ENCODE measurements at regions not wholly inside any gene's neighbourhood (a gene's known extent, or its start where the extent isn't known, plus 50 kb on each side); places are given as distances from the start of the nearest gene placed in this dataset.
"Not testable (repeated sequence)": the region's sequence is repeated elsewhere in the genome, so short reads cannot be mapped to it uniquely, and the experiment has no call there.

DNA sequence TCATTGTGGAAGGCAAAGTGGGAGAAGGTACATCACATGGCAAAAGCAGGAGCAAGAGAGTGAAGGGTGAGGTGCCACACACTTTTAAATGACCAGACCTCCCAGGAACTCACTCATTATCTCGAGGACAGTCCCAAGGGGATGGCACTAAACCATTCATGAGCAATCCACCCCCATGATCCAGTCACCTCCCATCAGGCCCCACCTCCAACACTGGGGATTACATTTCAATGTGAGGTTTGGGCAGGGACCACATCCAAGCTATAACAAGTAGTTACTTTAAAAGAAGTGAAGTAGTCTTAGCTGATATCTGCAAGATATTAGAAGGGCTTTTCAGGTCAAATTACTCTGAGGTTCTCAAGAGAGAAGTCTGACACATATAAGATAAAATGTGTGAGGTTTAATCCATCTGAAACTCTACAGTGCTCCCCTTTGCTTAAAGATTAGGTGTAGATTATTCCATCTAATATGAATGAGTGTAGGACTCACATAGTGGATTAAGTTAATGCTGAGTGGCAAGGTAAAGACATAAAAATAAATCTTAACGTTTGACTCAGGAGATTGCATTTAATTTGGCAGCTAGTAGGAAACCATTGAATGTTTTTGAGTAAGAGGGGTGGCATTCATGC is 130.8 kb downstream of the TMX1 start:
- Histone ChIP-seq H3K4me2 (ENCODE audit: low read length) (no peak overlapping the region), H3K27me3 (ENCODE audit: control insufficient read depth, insufficient read depth, low read length) (no peaks in the 10 kb centered on the region), H3K9ac (ENCODE audit: low read depth, low read length) (no peak overlapping the region), H3K9me3 (replicated peaks; ENCODE audit: low read length) (no peaks in the 10 kb centered on the region), H3K4me1 (ENCODE audit: control insufficient read depth, insufficient read depth, low read length) (peaks cover 43% of the 10 kb centered on the region), H3K4me3 (ENCODE audit: low read length) (no peak overlapping the region), H3K36me3 (ENCODE audit: insufficient read depth, low read length) (no peaks in the 10 kb centered on the region)

DNA sequence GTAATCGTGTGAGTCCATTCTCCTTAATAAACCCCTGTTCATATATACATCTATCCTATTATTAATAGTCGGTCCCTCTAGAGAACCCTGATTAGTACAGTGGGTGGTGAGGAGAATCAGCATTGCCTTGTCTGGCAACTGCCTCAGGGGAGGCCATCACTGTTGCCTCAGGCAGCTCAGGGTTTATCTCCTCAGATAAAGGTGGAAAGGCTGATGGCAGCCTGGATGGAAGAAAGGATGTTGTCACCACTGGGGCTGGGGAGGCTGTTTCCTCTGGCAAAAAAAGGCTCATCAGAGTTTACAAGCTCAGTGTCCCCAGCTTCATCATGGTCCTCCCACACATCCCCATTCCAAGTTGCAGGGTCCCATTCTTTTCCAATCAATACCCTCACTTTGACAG is 137.1 kb downstream of the TMX1 start:
- H3K4me2 ChIP-seq (ENCODE audit: low read length); H3K9me3 ChIP-seq (replicated peaks; ENCODE audit: low read length); H3K27me3 ChIP-seq (ENCODE audit: control insufficient read depth, insufficient read depth, low read length); H3K4me1 ChIP-seq (ENCODE audit: control insufficient read depth, insufficient read depth, low read length); H3K9ac ChIP-seq (ENCODE audit: low read depth, low read length); H3K4me3 ChIP-seq (ENCODE audit: low read length); H3K36me3 ChIP-seq (ENCODE audit: insufficient read depth, low read length): not testable (repeated sequence)

DNA sequence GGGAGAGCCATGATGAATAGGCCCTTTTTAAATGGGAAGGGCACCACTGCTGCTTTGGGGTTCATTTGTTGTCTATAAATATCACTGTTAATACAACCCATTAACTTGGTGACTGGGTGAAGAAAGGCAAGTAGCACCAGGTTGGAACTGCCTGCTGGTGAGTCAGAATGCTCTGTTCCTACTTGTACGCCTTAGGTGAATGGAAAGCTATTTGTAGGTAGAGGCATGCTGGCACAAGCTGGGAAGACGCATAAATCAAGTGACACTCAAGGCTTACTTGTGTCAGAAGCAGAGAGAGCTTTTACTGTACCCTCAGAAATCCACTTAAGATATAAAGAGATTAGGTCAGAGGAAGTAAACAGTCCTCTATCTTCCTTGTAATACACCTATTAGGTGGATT is 142.5 kb downstream of the TMX1 start:
- Histone ChIP-seq H3K27me3 (ENCODE audit: control insufficient read depth, insufficient read depth, low read length) (no peaks in the 10 kb centered on the region), H3K36me3 (ENCODE audit: insufficient read depth, low read length) (no peaks in the 10 kb centered on the region), H3K4me2 (ENCODE audit: low read length) (no peak overlapping the region), H3K4me3 (ENCODE audit: low read length) (no peak overlapping the region), H3K9me3 (replicated peaks; ENCODE audit: low read length) (no peaks in the 10 kb centered on the region), H3K9ac (ENCODE audit: low read depth, low read length) (no peak overlapping the region), H3K4me1 (ENCODE audit: control insufficient read depth, insufficient read depth, low read length) (peaks cover 20% of the 10 kb centered on the region)

DNA sequence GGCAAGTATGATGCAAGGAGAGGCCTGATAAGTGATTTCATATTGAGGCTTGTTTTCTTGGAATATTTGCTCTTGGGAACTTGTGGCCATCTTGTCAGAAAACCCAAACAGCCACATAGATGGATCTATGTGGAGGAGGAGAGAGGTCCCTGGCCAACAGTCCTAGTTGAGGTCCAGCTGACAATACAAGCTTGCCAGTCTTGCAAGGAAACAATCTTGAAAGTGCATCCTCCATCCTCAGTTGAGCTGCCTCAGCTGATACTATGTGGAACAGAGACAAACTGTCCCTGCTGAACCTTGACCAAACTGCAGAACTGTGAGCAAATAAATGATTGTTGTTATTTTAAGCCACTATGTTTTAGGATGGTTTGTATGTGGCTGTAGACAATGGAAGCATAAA is 146.4 kb downstream of the TMX1 start:
- Histone ChIP-seq H3K9me3 (replicated peaks; ENCODE audit: low read length) (no peaks in the 10 kb centered on the region), H3K27me3 (ENCODE audit: control insufficient read depth, insufficient read depth, low read length) (no peaks in the 10 kb centered on the region), H3K36me3 (ENCODE audit: insufficient read depth, low read length) (no peaks in the 10 kb centered on the region), H3K4me3 (ENCODE audit: low read length) (no peak overlapping the region), H3K4me2 (ENCODE audit: low read length) (no peak overlapping the region), H3K9ac (ENCODE audit: low read depth, low read length) (no peak overlapping the region), H3K4me1 (ENCODE audit: control insufficient read depth, insufficient read depth, low read length) (peaks cover 23% of the 10 kb centered on the region)

DNA sequence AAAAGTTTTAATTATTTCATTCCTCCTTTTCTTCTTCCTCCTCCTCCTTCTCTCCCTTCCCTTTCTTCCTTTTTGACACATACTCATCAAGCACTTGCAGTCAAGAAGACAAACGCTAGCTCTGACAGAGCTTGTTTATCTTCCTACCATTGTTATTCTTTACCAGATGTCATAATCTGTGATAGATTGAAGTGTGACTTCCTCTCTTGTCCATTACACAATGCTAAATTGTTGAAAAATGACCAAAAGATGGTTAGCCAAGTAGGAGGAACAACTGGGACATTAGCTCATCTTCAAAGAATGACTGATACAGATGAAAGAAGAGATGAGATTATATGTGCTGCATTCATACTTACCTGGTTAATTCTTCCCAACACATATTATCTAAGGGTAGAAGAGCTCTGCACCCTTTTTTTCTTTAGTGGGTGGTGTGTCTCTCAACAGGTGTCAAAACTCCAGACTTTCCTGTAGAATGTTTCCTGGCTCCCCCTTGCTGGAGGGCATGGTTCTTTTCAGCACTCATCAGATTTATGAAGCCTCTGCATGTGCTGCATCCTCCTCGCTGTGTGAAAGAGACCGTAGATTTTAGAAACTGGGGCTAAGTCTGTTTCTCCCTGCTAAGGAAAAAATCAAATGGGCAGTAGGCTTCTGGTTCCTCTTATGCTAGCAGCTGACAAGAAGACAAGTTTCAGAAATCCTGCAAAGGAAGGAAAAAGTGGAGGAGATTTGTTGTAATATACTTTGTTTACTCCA is 147.1 kb downstream of the TMX1 start:
- H3K9me3 ChIP-seq (replicated peaks; ENCODE audit: low read length): no peaks in the 10 kb centered on the region
- H3K36me3 ChIP-seq (ENCODE audit: insufficient read depth, low read length): no peaks in the 10 kb centered on the region
- H3K4me1 ChIP-seq (ENCODE audit: control insufficient read depth, insufficient read depth, low read length): peaks cover 23% of the 10 kb centered on the region
- peak overlapping the region; percentile 5 for H3K9ac ChIP-seq (ENCODE audit: low read depth, low read length)
- H3K4me3 ChIP-seq (ENCODE audit: low read length): no peak overlapping the region
- no peak overlapping the region for H3K4me2 ChIP-seq (ENCODE audit: low read length)
- H3K27me3 ChIP-seq (ENCODE audit: control insufficient read depth, insufficient read depth, low read length): no peaks in the 10 kb centered on the region

DNA sequence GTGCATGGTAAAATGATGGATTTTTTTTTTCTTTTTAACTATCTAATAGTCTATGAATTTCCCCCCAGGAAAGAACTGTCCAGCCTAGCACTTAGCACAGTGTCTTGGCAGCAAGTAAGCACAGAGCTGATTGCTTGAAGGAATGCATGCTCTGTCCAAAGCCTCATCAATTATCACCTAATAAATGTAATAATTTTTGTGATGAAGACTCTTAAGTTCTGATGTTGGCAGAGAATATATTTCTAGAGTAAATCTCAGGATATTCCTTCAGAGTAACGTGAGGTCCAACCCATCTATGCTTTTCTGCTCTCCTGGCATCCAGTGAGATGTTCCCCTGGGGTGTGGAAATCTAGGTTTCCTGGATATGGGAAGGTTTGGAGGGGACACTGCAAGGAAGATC is 152.4 kb downstream of the TMX1 start:
- peaks cover 40% of the 10 kb centered on the region for H3K4me1 ChIP-seq (ENCODE audit: control insufficient read depth, insufficient read depth, low read length)
- H3K36me3 ChIP-seq (ENCODE audit: insufficient read depth, low read length): no peaks in the 10 kb centered on the region
- H3K27me3 ChIP-seq (ENCODE audit: control insufficient read depth, insufficient read depth, low read length): no peaks in the 10 kb centered on the region
- H3K9ac ChIP-seq (ENCODE audit: low read depth, low read length): no peak overlapping the region
- no peak overlapping the region for H3K4me3 ChIP-seq (ENCODE audit: low read length)
- H3K9me3 ChIP-seq (replicated peaks; ENCODE audit: low read length): no peaks in the 10 kb centered on the region
- no peak overlapping the region for H3K4me2 ChIP-seq (ENCODE audit: low read length)

DNA sequence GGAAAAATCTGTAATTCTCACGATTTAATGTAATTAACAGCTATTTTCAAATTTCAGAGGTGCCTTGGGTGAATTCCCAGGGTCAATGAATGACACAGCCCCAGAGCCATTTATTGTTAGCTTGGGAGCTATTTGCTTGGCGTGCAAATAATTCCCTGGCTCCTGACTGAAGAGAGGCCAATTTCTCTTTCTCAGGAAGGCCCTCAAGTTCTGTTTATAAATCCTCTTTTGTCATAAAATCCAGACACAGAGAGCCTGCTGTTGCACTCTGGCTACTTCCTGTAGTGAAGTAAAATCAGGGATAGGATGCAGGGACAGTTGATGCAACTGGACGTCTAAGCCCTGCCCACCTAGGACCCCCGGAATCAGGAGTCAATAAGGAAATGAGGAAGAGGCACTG is 154.3 kb downstream of the TMX1 start:
- Histone ChIP-seq H3K4me1 (ENCODE audit: control insufficient read depth, insufficient read depth, low read length) (peaks cover 56% of the 10 kb centered on the region), H3K4me2 (ENCODE audit: low read length) (peak overlapping the region; percentile 56)

DNA sequence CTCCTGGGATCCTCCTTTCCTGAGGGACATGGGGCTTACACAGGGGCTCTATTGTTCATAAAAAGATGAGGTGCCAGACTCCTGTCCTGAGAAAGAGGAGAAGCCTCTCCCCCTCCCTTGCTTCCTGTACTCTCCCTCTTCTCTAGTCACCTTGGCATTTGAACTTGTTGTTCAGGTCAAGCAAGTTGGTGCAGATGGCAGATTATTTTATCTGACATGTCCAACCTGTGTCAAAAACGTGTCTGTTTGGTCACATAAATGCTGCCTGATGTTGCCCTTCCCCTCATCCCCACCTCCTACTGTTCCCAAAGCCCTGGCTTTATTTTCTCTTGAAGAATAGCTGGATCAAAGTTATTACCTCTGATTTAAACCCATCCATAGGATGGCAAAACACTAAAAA is 154.8 kb downstream of the TMX1 start:
- peaks cover 60% of the 10 kb centered on the region for H3K4me1 ChIP-seq (ENCODE audit: control insufficient read depth, insufficient read depth, low read length)

More for the DNA sequence above, 154.3 kb downstream of the TMX1 start:
- Histone ChIP-seq H3K27me3 (ENCODE audit: control insufficient read depth, insufficient read depth, low read length) (no peaks in the 10 kb centered on the region), H3K4me3 (ENCODE audit: low read length) (no peak overlapping the region), H3K36me3 (ENCODE audit: insufficient read depth, low read length) (no peaks in the 10 kb centered on the region), H3K9ac (ENCODE audit: low read depth, low read length) (peak overlapping the region; percentile 85), H3K9me3 (replicated peaks; ENCODE audit: low read length) (no peaks in the 10 kb centered on the region)

DNA sequence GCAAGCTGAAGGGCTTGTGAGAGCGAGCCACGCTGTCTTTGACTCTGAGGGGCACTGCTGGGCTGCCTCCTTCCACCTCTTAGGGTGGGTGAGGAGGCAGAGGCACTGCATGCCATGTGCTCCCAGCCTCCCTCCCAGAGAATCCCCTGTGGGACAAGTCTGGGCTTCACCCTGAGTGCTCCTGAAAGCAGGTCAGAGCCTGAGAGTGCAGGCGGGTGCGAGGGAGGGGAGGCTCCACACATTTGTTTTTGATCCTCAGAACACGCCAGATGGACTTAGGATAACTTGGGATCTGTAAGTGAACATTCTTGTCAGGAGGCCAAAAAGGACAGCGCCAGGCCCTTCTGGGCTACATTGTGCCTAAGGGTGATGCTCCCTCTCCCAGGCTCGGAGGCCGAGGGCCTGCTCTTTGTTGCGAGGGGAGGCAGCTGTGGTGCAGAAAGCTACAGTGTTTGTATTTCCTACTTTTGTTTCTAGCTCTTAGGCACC is 155.4 kb downstream of the TMX1 start:
- H3K36me3 ChIP-seq (ENCODE audit: insufficient read depth, low read length): no peaks in the 10 kb centered on the region
- H3K4me1 ChIP-seq (ENCODE audit: control insufficient read depth, insufficient read depth, low read length): peaks cover 66% of the 10 kb centered on the region
- H3K9ac ChIP-seq (ENCODE audit: low read depth, low read length): peak overlapping the region; percentile 85
- H3K27me3 ChIP-seq (ENCODE audit: control insufficient read depth, insufficient read depth, low read length): no peaks in the 10 kb centered on the region
- peak overlapping the region; percentile 7 for H3K4me3 ChIP-seq (ENCODE audit: low read length)
- H3K4me2 ChIP-seq (ENCODE audit: low read length): peak overlapping the region; percentile 56
- no peaks in the 10 kb centered on the region for H3K9me3 ChIP-seq (replicated peaks; ENCODE audit: low read length)

More for the DNA sequence above, 154.8 kb downstream of the TMX1 start:
- peak overlapping the region; percentile 85 for H3K9ac ChIP-seq (ENCODE audit: low read depth, low read length)
- no peaks in the 10 kb centered on the region for H3K27me3 ChIP-seq (ENCODE audit: control insufficient read depth, insufficient read depth, low read length)
- no peak overlapping the region for H3K4me3 ChIP-seq (ENCODE audit: low read length)
- peak overlapping the region; percentile 56 for H3K4me2 ChIP-seq (ENCODE audit: low read length)
- no peaks in the 10 kb centered on the region for H3K9me3 ChIP-seq (replicated peaks; ENCODE audit: low read length)
- H3K36me3 ChIP-seq (ENCODE audit: insufficient read depth, low read length): no peaks in the 10 kb centered on the region

DNA sequence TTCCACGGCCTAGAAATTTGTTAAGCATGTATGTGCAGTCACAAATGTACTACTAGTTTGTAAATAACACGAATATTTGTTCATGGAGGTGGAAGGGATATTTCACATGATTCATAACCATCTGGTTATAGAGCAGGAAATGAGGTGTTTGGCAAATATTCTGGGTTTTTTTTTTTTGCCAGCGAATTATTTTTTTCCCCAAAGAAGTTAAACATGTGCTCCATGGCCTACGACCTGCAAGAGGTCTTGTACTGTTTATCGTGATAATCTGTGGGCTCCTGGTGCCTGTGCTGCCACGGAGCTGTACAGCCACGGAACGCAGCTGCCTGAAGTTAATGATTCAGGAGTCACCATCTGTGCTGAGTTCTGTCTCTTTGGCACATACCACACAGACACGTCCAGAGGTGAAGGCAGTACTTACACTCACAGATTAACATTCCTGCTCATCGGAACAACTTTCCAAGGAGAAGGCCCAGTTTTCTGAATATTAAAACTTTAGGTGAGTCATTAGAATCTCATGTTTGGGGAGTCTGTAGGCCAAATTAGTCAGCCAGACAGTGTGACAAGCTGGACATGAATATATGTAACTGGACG is 156.3 kb downstream of the TMX1 start:
- Histone ChIP-seq H3K4me3 (ENCODE audit: low read length) (peak overlapping the region; percentile 37), H3K27me3 (ENCODE audit: control insufficient read depth, insufficient read depth, low read length) (no peaks in the 10 kb centered on the region), H3K36me3 (ENCODE audit: insufficient read depth, low read length) (no peaks in the 10 kb centered on the region), H3K9me3 (replicated peaks; ENCODE audit: low read length) (no peaks in the 10 kb centered on the region), H3K4me1 (ENCODE audit: control insufficient read depth, insufficient read depth, low read length) (peaks cover 66% of the 10 kb centered on the region), H3K4me2 (ENCODE audit: low read length) (peak overlapping the region; percentile 69), H3K9ac (ENCODE audit: low read depth, low read length) (peak overlapping the region; percentile 85)

DNA sequence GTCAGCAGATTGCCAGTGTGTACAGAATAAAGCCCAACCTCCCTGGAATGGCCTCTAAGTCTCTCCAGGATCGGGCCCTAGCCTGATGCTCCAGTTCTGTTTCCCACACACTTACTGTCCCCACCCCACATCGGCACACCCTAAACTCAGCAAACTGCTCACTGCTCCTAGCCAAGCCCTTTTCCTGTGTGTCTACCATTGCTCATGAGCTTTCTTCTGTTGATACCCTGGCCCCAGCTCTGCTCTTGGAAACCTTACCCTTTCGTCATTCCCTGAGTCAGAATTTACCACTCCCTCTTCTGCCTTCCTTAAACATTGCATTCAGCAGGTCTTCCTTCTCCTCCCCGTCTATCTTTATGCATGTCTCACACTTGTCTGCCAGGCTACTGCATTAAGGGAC is 158.9 kb downstream of the TMX1 start:
- H3K4me1 ChIP-seq (ENCODE audit: control insufficient read depth, insufficient read depth, low read length): peaks cover 64% of the 10 kb centered on the region

More for the DNA sequence above, 158.9 kb downstream of the TMX1 start:
- no peak overlapping the region for H3K4me3 ChIP-seq (ENCODE audit: low read length)
- H3K9me3 ChIP-seq (replicated peaks; ENCODE audit: low read length): no peaks in the 10 kb centered on the region
- peak overlapping the region; percentile 85 for H3K9ac ChIP-seq (ENCODE audit: low read depth, low read length)
- no peaks in the 10 kb centered on the region for H3K36me3 ChIP-seq (ENCODE audit: insufficient read depth, low read length)
- no peaks in the 10 kb centered on the region for H3K27me3 ChIP-seq (ENCODE audit: control insufficient read depth, insufficient read depth, low read length)
- peak overlapping the region; percentile 36 for H3K4me2 ChIP-seq (ENCODE audit: low read length)
